Fibroblast of mammary gland (primary cell): ENCODE measurements at regions not wholly inside any gene's neighbourhood (a gene's known extent, or its start where the extent isn't known, plus 50 kb on each side); places are given as distances from the start of the nearest gene placed in this dataset.

ENCODE experiments used
- DNase-seq: peaks from one replicate; pipeline ENCODE4 v3.0.0-alpha.2; 2010; ENCODE audit warnings: low read depth
- H3K4me3 ChIP-seq: 2 replicates; pipeline ENCODE4 v1.5.1; 2011; ENCODE audit warnings: low read depth, mild to moderate bottlenecking, low read length, moderate library complexity; ENCODE audit not compliant: control insufficient read depth
- TF ChIP-seq, protein P1 (sequence below): conservative IDR thresholded peaks from 2 replicates; pipeline ENCODE4 v1.5.1; 2011; ENCODE audit warnings: low read depth, low read length, inconsistent platforms; ENCODE audit not compliant: control insufficient read depth, insufficient read depth

DNA sequence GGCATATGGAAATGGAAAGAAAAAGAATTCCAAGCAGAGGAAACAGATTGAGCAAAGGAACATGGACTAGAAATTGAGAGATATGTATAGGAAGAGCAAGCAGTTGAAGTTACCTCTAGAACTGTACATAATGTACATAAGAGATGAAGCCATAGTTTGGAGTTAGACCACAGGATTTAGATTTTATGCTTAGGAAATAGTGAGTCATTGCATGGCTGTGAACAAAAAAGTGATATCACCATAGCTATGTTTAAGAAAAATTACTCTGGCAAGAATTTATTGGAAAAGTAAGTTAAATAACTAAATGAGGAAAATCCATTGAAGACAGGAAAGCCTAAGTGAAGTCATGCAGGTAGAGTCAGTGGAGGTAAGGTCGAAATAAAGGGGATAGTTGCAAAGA is 99.4 kb upstream of the GALNT5 start:
- peak; percentile 21 for DNase-seq
- no peak overlapping the region for H3K4me3 ChIP-seq
- TF ChIP-seq, protein P1, sequence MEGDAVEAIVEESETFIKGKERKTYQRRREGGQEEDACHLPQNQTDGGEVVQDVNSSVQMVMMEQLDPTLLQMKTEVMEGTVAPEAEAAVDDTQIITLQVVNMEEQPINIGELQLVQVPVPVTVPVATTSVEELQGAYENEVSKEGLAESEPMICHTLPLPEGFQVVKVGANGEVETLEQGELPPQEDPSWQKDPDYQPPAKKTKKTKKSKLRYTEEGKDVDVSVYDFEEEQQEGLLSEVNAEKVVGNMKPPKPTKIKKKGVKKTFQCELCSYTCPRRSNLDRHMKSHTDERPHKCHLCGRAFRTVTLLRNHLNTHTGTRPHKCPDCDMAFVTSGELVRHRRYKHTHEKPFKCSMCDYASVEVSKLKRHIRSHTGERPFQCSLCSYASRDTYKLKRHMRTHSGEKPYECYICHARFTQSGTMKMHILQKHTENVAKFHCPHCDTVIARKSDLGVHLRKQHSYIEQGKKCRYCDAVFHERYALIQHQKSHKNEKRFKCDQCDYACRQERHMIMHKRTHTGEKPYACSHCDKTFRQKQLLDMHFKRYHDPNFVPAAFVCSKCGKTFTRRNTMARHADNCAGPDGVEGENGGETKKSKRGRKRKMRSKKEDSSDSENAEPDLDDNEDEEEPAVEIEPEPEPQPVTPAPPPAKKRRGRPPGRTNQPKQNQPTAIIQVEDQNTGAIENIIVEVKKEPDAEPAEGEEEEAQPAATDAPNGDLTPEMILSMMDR = no peak

DNA sequence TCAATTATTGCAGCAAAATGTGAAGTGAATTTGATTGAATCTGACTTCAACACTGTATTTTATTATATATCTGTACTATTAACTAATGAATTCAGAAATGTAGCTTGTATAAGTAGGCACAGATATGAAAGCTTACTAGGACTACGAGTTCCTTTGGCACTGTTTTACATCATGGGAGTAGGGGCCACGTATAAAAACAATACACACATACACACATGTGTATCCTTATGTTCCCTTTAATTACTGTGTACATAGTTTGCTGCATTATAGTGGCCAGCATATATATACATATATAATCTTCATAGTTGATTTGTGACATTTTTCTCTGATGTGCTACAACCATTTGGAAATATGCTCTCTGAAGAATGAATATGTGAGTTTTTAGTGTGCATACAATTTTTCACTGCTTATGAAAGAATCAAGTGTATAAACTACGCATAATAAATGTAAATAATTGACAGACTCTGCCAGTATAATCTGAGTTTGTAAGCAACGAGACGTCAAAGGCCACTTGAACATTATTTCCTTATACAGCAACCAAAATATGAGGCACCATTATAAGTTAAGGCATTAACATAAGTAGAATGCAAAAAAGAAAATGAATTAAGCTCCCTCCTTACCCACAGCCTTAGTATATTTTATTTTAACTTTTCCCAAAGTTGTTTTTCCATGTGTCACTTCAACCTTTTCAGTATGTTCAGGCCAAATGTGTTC is 98.1 kb upstream of the GALNT5 start:
- no peak overlapping the region for H3K4me3 ChIP-seq
- TF ChIP-seq, protein P1 = no peak
- DNase-seq = no peak

DNA sequence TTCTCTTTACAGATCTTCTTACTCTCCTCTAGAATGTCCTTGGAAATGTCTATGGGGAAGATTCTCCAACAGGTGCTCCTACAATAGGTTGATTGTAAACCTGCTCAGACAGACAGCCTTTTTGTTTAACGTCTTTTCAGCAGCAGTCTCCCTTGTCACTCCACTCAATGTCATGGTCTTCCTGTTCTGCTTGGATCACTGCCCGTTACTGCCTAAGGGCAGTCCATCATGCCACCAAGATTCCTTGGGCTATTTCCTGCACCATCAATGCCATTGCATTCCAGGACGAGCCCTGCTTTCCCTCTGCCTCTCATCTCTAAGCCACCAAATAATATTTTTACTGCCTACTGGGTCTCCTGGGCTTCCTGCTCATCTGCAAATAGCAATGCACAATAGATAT is 97.4 kb upstream of the GALNT5 start:
- TF ChIP-seq, protein P1 = no peak
- no peak overlapping the region for H3K4me3 ChIP-seq
- no peak for DNase-seq

DNA sequence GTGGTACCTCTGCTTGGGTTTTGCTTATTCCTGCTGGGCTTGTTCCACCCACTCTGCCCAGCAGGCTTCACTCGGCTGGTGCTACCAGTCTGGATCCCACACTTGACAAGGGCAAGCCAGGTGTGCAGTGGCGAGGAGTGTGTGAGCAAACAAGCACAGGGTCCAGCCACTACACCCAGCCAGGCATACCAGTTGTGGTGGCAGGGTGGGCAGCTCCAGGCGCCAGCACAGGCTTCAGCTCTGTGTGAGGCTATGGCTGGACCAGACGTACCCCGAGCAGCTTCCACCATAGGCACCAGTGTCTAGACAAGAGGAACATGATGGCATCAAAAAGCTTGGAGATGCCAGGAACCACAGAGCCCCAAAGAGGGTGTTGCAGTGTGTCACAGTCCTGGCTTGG is 93.1 kb upstream of the GALNT5 start:
- TF ChIP-seq, protein P1 = no peak
- H3K4me3 ChIP-seq = no peak overlapping the region
- no peak for DNase-seq

DNA sequence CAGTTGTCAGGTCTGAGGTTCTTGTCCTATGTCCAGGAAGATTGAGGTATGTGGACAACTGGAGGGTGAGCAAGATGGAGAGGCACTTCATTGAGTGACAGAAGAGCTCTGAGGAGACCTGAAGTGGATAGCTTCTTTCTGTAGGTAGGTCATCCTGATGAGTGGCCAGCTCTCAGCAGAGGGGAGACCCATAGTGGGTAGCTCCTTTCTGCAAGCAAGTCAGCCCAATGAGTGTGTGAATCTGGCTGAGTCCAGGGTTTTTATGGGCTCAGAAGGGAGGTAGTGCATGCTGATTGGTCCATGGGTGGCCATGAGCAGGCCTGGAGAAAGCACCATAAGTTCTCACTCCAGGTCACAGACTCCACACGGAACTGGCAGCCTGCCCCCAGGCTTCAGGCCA is 92.6 kb upstream of the GALNT5 start:
- TF ChIP-seq, protein P1 = no peak
- no peak for DNase-seq
- H3K4me3 ChIP-seq = no peak overlapping the region

DNA sequence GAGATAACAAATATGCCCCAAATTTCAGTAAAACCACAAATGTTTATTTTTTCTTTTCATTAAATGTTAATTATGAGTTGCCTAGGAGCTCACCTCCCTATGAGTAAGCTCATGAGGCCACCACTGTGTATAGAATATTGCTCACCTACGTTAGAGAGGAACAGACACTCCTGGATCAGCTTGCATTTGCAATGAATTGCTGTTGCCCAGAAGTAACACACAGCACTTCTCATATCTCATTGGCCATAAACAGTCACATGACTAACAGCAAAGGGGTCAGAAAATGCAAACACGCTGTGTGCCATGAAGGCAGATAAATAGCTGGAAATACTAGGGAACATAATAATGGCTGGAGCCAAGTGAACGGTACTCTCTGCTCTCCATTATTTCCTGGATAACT is 89.0 kb upstream of the GALNT5 start:
- TF ChIP-seq, protein P1 = no peak
- no peak overlapping the region for H3K4me3 ChIP-seq
- DNase-seq = peak; percentile 31

DNA sequence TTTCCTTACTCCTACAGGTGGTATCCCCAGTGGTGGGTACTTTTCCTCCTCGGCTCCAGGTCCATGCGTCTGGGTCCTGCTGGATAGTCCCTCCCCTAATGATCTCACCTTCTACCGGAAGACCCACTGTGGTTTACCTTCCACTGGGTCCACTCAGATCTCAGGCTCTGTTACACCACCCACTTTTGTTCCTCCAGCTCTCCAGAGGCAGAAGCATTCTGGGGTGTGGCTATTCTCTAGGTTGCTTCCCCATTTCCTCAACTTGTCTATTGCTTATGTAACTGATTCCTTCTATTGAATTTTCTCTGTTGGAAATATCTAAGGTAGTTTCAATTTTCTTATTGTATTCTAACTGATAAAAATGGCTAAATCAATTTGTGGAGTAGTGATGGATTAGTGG is 87.6 kb upstream of the GALNT5 start:
- H3K4me3 ChIP-seq = no peak overlapping the region
- DNase-seq = no peak
- TF ChIP-seq, protein P1 = no peak
